ENCODE measurements at regions not wholly inside any gene's neighbourhood (a gene's known extent, or its start where the extent isn't known, plus 50 kb on each side); places are given as distances from the start of the nearest gene placed in this dataset.

- no peak for TF ChIP-seq ESRRA (IDR thresholded peaks at IDR 0.05; ENCODE audit: borderline replicate concordance, low read depth)
- no peak for TF ChIP-seq MAZ (CRISPR knock-in tag; conservative IDR thresholded peaks at IDR 0.05 in 1 of 2, IDR thresholded peaks at IDR 0.05 in 1 of 2)
- no peak for TF ChIP-seq ZNF77 (CRISPR knock-in tag; IDR thresholded peaks at IDR 0.05)
- TF ChIP-seq SP1 (CRISPR knock-in tag; IDR thresholded peaks at IDR 0.05): no peak
- TF ChIP-seq BRCA1 (IDR thresholded peaks at IDR 0.05): no peak
- TF ChIP-seq BRCA1 (CRISPR knock-in tag; IDR thresholded peaks at IDR 0.05): no peak
Observed at GRCh38 chr5:155308289-155308688, 294.7 kb downstream of the KIF4B start (continued).

DNA sequence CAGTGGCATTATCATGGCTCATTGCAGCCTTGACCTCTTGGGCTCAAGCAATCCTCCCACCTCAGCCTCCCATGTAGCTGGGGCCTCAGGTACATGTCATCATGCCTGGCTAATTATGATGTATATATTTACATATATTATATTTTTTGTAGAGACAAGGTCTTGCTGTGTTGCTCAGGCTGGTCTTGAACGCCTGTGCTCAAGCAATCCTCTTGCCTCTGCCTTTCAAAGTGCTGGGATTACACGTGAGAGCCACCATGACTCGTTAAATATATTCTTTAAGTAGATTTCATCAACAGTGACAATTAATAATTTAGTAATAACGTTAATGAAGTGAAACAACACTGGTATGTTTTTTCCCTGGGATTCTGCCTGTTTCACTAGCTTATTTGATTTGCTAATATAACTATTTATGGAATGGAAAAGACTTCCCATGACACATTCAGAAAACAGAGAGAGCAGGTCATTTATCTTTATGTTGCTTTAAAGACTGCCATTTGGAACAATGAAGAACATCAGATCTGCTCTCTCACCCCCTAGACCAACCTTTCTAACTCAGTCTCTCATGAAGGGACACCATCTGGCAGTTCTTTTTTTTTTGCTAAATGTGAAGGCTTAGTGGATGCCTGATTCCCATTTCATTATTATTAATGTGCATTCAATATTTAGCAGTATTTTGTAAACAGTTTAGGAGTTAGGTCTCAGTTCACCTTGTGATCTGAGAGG is 295.6 kb downstream of the KIF4B start:
- H3K27ac ChIP-seq (ENCODE audit: extremely low read depth, low read depth, low read length): no peak overlapping the region
- no peak overlapping the region for H2AFZ ChIP-seq (ENCODE audit: low read depth, low read length)
- ChIA-PET POLR2A (interaction anchor here (0.7 kb wide), 1 partner anchor 1783 kb away, joined by 3 read pairs; no protein-coding TSS in a partner anchor), CTCF (ENCODE audit: low intra/inter-chr PET ratio) (no interaction called here)
- H4K20me1 ChIP-seq (replicated peaks; ENCODE audit: control insufficient read depth, insufficient read depth, low read length): no peaks in the 10 kb centered on the region
- BruUV-seq (replicated peaks): no TSS peak
- H3K9ac ChIP-seq (ENCODE audit: insufficient read depth in 1 of 2, low read depth in 2 of 2, low read length in 2 of 2): no peak overlapping the region
- no peaks in the 10 kb centered on the region for H3K9me3 ChIP-seq (replicated peaks; ENCODE audit: control insufficient read depth, insufficient read depth, low read depth, low read length)
- no peaks in the 10 kb centered on the region for H3K27me3 ChIP-seq (ENCODE audit: control insufficient read depth in 2 of 2, insufficient read depth in 2 of 2, low read length in 2 of 2)
- FAIRE-seq: no peak
- intact Hi-C loops (cut with micrococcal nuclease): no loop called here
- no peaks in the 10 kb centered on the region for H3K36me3 ChIP-seq (ENCODE audit: control insufficient read depth, insufficient read depth, low read length)
- H3K4me3 ChIP-seq: no peak overlapping the region
- TF ChIP-seq THRA (IDR thresholded peaks at IDR 0.05) (no peak), USF2 (CRISPR knock-in tag; IDR thresholded peaks at IDR 0.05) (no peak), HNRNPLL (IDR thresholded peaks at IDR 0.05; ENCODE audit: low read depth, low read length, poor library complexity, severe bottlenecking) (no peak), ZNF77 (CRISPR knock-in tag; IDR thresholded peaks at IDR 0.05) (no peak), RNF2 (IDR thresholded peaks at IDR 0.05) (no peak), HNRNPH1 (optimal IDR thresholded peaks at IDR 0.05; ENCODE audit: low read depth, low read length) (no peak), ATF2 (CRISPR knock-in tag; IDR thresholded peaks at IDR 0.05) (no peak), KAT2B (IDR thresholded peaks at IDR 0.05; ENCODE audit: low read depth, low read length) (no peak), NEUROD1 (IDR thresholded peaks at IDR 0.05; ENCODE audit: borderline replicate concordance, low read depth, low read length, partially characterized antibody) (no peak)
- TF ChIP-seq, protein P1, sequence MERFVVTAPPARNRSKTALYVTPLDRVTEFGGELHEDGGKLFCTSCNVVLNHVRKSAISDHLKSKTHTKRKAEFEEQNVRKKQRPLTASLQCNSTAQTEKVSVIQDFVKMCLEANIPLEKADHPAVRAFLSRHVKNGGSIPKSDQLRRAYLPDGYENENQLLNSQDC (CRISPR knock-in tag; IDR thresholded peaks at IDR 0.05): no peak
- WGBS (ENCODE audit: insufficient coverage, low coverage, missing lambda C conversion rate): 1% methylated on average over 4 of the region's 4 CpGs
- in situ Hi-C loops (cut with MboI): no loop called here
- no peaks in the 10 kb centered on the region for H3K4me1 ChIP-seq (replicated peaks in 1 of 2; ENCODE audit: control insufficient read depth in 2 of 2, insufficient read depth in 2 of 2, low read length in 2 of 2)
- no peak overlapping the region for H3K4me2 ChIP-seq (ENCODE audit: insufficient read depth, low read length)
- H3K9me1 ChIP-seq (ENCODE audit: control insufficient read depth, insufficient read depth, low read length): no peaks in the 10 kb centered on the region
- no peak for DNase-seq (ENCODE audit: extremely low read depth in 1 of 4, low spot score in 3 of 4)
- no peak for ATAC-seq
- no peaks in the 10 kb centered on the region for H3K79me2 ChIP-seq (ENCODE audit: control insufficient read depth, insufficient read depth, low read length)
